ENCODE measurements at regions not wholly inside any gene's neighbourhood (a gene's known extent, or its start where the extent isn't known, plus 50 kb on each side); places are given as distances from the start of the nearest gene placed in this dataset.

GRCh38 chr3:14322667-14323295 is 79.6 kb upstream of the SLC6A6 start:
- Histone ChIP-seq H3K4me3 (ENCODE audit: low read depth, low read length) (no peak overlapping the region), H3K36me3 (ENCODE audit: control insufficient read depth, insufficient read depth, low read length) (no peaks in the 10 kb centered on the region), H3K27me3 (ENCODE audit: control insufficient read depth, insufficient read depth, low read length) (peaks cover 2% of the 10 kb centered on the region)
- no peak for DNase-seq (ENCODE audit: low read depth)
- ChIA-PET CTCF (interaction anchor here (0.6 kb wide), 1 partner anchor 145 kb away, joined by 3 read pairs; no protein-coding TSS in a partner anchor), POLR2A (no interaction called here)
- TF ChIP-seq CTCF (IDR thresholded peaks at IDR 0.05; ENCODE audit: insufficient read depth, low read depth, low read length) = no peak

DNA sequence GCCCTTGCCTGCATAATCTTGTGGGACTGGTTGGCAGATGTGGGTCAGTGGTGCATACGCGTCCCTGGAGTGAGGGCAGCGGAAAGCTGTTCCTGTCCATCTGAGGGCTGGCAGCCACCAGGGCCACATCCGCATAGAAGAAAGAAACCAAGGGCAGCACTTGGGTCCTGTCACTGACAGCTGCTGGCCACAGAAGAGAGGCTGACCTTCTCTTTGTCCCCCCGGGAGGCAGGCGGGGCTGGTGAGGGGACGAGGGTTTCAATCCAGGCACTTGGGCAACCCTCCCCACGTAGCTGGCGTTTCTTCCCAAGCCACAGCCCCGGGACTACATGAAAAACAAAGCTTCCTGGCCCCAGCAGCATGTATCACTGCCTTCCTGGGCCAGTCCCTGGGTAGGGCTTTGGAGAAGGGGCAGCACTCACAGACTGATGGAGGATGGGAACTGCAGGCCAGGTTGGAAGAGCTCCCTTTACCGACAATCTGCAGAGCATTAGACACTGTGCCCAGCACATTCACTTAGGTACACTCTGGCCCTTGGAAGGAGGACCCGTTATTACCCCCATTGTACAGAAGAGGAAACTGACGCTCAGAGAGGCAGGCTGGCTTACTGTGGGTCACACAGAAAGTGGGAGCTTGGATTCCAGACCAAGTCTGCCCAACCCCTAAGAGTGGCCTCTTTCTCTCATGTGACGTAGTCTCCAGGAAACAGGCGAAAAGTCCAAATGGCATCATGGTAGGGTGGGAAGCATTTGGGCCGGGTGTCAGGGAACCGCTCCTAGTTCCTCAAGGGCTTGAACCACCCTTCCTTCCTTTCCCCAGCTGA is 78.8 kb upstream of the SLC6A6 start:
- POLR2A ChIA-PET = no interaction called here
- H3K4me3 ChIP-seq (ENCODE audit: low read depth, low read length) = no peak overlapping the region
- CTCF ChIA-PET = no interaction called here
- no peaks in the 10 kb centered on the region for H3K27me3 ChIP-seq (ENCODE audit: control insufficient read depth, insufficient read depth, low read length)
- no peak for TF ChIP-seq CTCF (IDR thresholded peaks at IDR 0.05; ENCODE audit: insufficient read depth, low read depth, low read length)
- H3K36me3 ChIP-seq (ENCODE audit: control insufficient read depth, insufficient read depth, low read length) = no peaks in the 10 kb centered on the region
- no peak for DNase-seq (ENCODE audit: low read depth)

GRCh38 chr3:14324224-14324944 is 78.0 kb upstream of the SLC6A6 start:
- Histone ChIP-seq H3K4me3 (ENCODE audit: low read depth, low read length) (no peak overlapping the region), H3K36me3 (ENCODE audit: control insufficient read depth, insufficient read depth, low read length) (no peaks in the 10 kb centered on the region), H3K27me3 (ENCODE audit: control insufficient read depth, insufficient read depth, low read length) (no peaks in the 10 kb centered on the region)
- ChIA-PET CTCF (no interaction called here), POLR2A (no interaction called here)
- no peak for TF ChIP-seq CTCF (IDR thresholded peaks at IDR 0.05; ENCODE audit: insufficient read depth, low read depth, low read length)
- DNase-seq (ENCODE audit: low read depth) = no peak

- Histone ChIP-seq H3K4me3 (ENCODE audit: low read depth, low read length) (no peak overlapping the region), H3K36me3 (ENCODE audit: control insufficient read depth, insufficient read depth, low read length) (no peaks in the 10 kb centered on the region), H3K27me3 (ENCODE audit: control insufficient read depth, insufficient read depth, low read length) (no peaks in the 10 kb centered on the region)
- ChIA-PET CTCF (interaction anchor here (1.3 kb wide), 1 partner anchor 125 kb away, joined by 4 read pairs; no protein-coding TSS in a partner anchor), POLR2A (no interaction called here)
- DNase-seq (ENCODE audit: low read depth) = no peak
- no peak for TF ChIP-seq CTCF (IDR thresholded peaks at IDR 0.05; ENCODE audit: insufficient read depth, low read depth, low read length)
These were observed 74.0 kb upstream of the SLC6A6 start for GRCh38 chr3:14328422-14328821.

Measured in BJ (cell line).